Endothelial cell of umbilical vein (primary cell): ENCODE measurements at regions not wholly inside any gene's neighbourhood (a gene's known extent, or its start where the extent isn't known, plus 50 kb on each side); places are given as distances from the start of the nearest gene placed in this dataset.

Experiments used
- EZH2 ChIP-seq: IDR thresholded peaks from 2 replicates; pipeline ENCODE4 v1.6.1; 2012; ENCODE audit warnings: borderline replicate concordance, low read depth, mild to moderate bottlenecking, moderate library complexity, low read length, inconsistent platforms; ENCODE audit not compliant: severe bottlenecking
- POLR2A ChIP-seq: IDR thresholded peaks from 2 replicates; pipeline ENCODE4 v1.6.1; 2012; ENCODE audit warnings: low read depth, mild to moderate bottlenecking, control low read depth, low read length
- TF ChIP-seq, protein P1 (sequence below), 2 donors: IDR thresholded peaks; 1 replicate in 1 of 2; 2 replicates in 1 of 2; pipeline ENCODE4 v1.5.1; 2011; ENCODE audit warnings: low read length in 2 of 2, mild to moderate bottlenecking in 2 of 2, moderate library complexity in 2 of 2, control low read depth in 1 of 2, inconsistent platforms in 1 of 2, low read depth in 1 of 2; ENCODE audit not compliant: insufficient read depth in 1 of 2; ENCODE audit errors: extremely low read depth in 1 of 2
- TF ChIP-seq, protein P2 (sequence below): IDR thresholded peaks from 2 replicates; pipeline ENCODE4 v1.6.1; 2011; ENCODE audit not compliant: insufficient read depth, insufficient read length

DNA sequence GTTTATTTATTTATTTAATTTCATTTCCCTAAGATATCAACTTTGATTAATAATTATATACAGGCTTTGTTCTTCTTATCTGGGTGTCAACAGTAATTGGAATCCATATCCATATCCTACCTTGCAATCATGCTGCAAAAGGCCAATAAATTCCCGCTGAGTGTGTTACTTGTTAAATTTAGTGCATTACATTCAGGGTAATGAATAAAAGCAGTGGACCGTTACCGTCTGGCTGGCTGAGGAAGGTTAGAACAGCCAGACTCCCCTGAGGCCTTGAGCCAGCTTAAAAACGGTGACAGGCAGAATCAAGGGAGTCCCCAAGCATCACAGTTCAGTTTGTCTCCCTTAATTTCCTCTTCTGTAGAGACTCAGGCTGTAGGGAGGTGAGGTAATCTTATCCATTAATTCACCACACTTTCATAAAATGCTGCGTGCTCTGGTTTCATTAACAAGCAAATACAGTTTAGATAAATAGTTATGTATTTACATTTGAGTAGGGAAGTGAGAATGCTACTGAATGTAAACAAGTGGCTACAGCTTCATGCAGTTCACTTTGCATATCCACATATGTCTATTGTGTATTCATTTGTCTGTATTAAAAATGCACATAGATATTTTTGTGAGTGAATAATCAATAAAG lies 888.2 kb upstream of the CXADR start:
- TF ChIP-seq, protein P1, sequence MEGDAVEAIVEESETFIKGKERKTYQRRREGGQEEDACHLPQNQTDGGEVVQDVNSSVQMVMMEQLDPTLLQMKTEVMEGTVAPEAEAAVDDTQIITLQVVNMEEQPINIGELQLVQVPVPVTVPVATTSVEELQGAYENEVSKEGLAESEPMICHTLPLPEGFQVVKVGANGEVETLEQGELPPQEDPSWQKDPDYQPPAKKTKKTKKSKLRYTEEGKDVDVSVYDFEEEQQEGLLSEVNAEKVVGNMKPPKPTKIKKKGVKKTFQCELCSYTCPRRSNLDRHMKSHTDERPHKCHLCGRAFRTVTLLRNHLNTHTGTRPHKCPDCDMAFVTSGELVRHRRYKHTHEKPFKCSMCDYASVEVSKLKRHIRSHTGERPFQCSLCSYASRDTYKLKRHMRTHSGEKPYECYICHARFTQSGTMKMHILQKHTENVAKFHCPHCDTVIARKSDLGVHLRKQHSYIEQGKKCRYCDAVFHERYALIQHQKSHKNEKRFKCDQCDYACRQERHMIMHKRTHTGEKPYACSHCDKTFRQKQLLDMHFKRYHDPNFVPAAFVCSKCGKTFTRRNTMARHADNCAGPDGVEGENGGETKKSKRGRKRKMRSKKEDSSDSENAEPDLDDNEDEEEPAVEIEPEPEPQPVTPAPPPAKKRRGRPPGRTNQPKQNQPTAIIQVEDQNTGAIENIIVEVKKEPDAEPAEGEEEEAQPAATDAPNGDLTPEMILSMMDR (IDR thresholded peaks at IDR 0.05; ENCODE audit: extremely low read depth in 1 of 2, insufficient read depth in 1 of 2, low read depth in 1 of 2, low read length in 2 of 2), result no peak
- TF ChIP-seq, protein P2, sequence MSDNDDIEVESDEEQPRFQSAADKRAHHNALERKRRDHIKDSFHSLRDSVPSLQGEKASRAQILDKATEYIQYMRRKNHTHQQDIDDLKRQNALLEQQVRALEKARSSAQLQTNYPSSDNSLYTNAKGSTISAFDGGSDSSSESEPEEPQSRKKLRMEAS, result no peak
- no peak for TF ChIP-seq EZH2
- TF ChIP-seq POLR2A, result no peak
